Body of pancreas (tissue), 4 donors: ENCODE measurements at regions not wholly inside any gene's neighbourhood (a gene's known extent, or its start where the extent isn't known, plus 50 kb on each side); places are given as distances from the start of the nearest gene placed in this dataset.

Experiments
- POLR2A ChIP-seq, 3 donors: fragments of 450-650 bp; IDR thresholded peaks; one replicate each; pipeline ENCODE4 v1.6.1; 2016; ENCODE audit warnings: antibody characterized with exemption in 3 of 3, mild to moderate bottlenecking in 2 of 3
- TF ChIP-seq, protein P1 (sequence below), 7 experiments: fragments of 450-650 bp in 4 of 7; fragments of 200-600 bp in 3 of 7; sonication (generic) in 3 of 7; IDR thresholded peaks; one replicate each; pipeline ENCODE4 v1.5.1; 2016 to 2019; ENCODE audit warnings: antibody characterized with exemption in 7 of 7

DNA sequence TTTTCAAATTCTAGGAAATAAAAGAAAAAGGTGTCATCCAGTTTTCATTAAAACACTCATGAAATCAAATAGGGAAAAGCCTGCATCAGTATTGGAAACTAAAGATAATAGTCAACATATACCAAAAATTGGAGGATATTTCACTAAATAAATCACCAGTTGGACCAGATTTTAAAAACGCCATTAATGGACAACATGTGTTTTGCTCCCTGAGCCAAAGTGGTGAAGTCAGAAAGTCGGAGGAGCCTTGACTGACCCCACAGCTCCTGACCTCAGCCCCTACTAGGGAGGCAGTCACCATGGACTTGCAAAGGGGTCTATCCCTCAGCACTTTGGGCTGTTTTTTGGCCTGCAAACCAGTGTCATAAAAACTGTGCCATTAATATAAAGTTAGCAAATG lies 98.3 kb upstream of the SEC61G start:
- TF ChIP-seq, protein P1, sequence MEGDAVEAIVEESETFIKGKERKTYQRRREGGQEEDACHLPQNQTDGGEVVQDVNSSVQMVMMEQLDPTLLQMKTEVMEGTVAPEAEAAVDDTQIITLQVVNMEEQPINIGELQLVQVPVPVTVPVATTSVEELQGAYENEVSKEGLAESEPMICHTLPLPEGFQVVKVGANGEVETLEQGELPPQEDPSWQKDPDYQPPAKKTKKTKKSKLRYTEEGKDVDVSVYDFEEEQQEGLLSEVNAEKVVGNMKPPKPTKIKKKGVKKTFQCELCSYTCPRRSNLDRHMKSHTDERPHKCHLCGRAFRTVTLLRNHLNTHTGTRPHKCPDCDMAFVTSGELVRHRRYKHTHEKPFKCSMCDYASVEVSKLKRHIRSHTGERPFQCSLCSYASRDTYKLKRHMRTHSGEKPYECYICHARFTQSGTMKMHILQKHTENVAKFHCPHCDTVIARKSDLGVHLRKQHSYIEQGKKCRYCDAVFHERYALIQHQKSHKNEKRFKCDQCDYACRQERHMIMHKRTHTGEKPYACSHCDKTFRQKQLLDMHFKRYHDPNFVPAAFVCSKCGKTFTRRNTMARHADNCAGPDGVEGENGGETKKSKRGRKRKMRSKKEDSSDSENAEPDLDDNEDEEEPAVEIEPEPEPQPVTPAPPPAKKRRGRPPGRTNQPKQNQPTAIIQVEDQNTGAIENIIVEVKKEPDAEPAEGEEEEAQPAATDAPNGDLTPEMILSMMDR (IDR thresholded peaks at IDR 0.05): no peak
- no peak for TF ChIP-seq POLR2A (IDR thresholded peaks at IDR 0.05)
